ENCODE measurements at regions not wholly inside any gene's neighbourhood (a gene's known extent, or its start where the extent isn't known, plus 50 kb on each side); places are given as distances from the start of the nearest gene placed in this dataset.
A peak's percentile ranks its signal among the peaks of the same experiment; 100 is the strongest.

DNA sequence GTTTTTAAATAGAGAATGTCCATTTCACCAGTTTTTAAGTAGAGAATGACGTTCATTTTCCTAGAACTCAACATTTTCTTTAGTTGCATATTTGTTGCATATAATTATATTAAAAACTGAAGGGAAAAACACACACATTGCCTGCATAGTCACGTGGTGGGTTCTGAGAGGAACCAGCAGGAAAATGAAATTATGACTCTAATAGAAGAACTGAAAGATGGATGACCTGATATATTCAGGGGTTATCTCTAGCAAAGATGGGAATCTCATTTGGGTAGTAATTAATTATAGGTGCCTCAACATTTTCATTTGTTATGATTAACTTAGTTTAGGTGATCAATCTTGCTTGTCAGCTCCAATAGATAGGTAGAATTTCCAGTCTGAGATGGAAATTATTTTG is 288.3 kb downstream of the TRIB2 start (continued):
- TF ChIP-seq ZNF766 (CRISPR knock-in tag; conservative IDR thresholded peaks at IDR 0.05) (no peak), ZNF586 (CRISPR knock-in tag; conservative IDR thresholded peaks at IDR 0.05) (no peak)
- TF ChIP-seq, protein P1, sequence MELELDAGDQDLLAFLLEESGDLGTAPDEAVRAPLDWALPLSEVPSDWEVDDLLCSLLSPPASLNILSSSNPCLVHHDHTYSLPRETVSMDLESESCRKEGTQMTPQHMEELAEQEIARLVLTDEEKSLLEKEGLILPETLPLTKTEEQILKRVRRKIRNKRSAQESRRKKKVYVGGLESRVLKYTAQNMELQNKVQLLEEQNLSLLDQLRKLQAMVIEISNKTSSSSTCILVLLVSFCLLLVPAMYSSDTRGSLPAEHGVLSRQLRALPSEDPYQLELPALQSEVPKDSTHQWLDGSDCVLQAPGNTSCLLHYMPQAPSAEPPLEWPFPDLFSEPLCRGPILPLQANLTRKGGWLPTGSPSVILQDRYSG (tag; conservative IDR thresholded peaks at IDR 0.05; ENCODE audit: low read depth), result no peak

DNA sequence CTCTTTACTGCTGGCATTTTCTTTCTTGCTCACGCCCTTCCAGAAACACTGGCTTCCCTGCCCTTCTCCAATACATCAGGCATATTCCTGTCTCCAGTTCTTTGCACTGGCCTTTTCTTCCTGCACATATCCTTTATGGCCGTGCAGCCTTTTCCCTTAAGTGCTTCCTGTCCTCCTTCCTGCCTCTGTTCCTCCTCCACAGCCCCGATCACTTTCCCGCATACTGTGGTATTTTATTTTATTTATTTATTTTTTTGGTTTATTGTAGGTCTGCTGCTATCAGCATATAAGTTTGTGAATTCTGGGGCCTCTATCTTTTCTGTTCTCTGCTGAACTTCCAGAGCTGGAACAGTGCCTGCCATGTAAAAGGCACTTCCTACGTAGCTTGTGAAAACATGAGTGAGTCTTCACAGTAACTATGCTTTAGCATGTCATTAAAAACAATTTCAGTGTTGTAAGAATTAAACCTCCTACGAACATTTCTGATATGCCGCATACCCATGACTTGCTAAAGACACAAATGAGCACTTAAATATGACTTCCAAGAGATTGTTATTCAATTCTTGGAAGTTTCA is 289.1 kb downstream of the TRIB2 start:
- FAIRE-seq (no peak), ATAC-seq (no peak), DNase-seq (ENCODE audit: extremely low read depth in 1 of 4, low spot score in 3 of 4) (no peak)
- H3K79me2 ChIP-seq (ENCODE audit: control insufficient read depth, insufficient read depth, low read length), result no peaks in the 10 kb centered on the region
- H3K9me3 ChIP-seq (replicated peaks; ENCODE audit: control insufficient read depth, insufficient read depth, low read depth, low read length), result no peaks in the 10 kb centered on the region
- in situ Hi-C loops (cut with MboI), result loop anchor here (25.0 kb wide), 1 partner anchor 269 kb away; no protein-coding TSS in a partner anchor
- H3K36me3 ChIP-seq (ENCODE audit: control insufficient read depth, insufficient read depth, low read length), result no peaks in the 10 kb centered on the region
- H3K4me2 ChIP-seq (ENCODE audit: insufficient read depth, low read length), result no peak overlapping the region
- H3K9me1 ChIP-seq (ENCODE audit: control insufficient read depth, insufficient read depth, low read length), result no peaks in the 10 kb centered on the region
- H3K4me1 ChIP-seq (replicated peaks in 1 of 2; ENCODE audit: control insufficient read depth in 2 of 2, insufficient read depth in 2 of 2, low read length in 2 of 2), result peaks cover 0 to 2% of the 10 kb centered on the region in 2 experiments; a peak in 1 of 5 replicates
- H4K20me1 ChIP-seq (replicated peaks; ENCODE audit: control insufficient read depth, insufficient read depth, low read length), result no peaks in the 10 kb centered on the region
- peaks cover 0 to 5% of the 10 kb centered on the region in 2 experiments; a peak in 1 of 5 replicates for H3K27me3 ChIP-seq (ENCODE audit: control insufficient read depth in 2 of 2, insufficient read depth in 2 of 2, low read length in 2 of 2)
- no peak overlapping the region for H3K4me3 ChIP-seq
- BruUV-seq (replicated peaks), result no TSS peak
- ChIA-PET POLR2A (interaction anchor here (0.6 kb wide), 1 partner anchor 262 kb away, joined by 3 read pairs; no protein-coding TSS in a partner anchor), CTCF (ENCODE audit: low intra/inter-chr PET ratio) (interaction anchor here (4.1 kb wide), 1 partner anchor 1177 kb away, joined by 35 read pairs; no protein-coding TSS in a partner anchor)
- peak overlapping the region; percentile 16; the same call in 1 of the 2 replicates for H2AFZ ChIP-seq (ENCODE audit: low read depth, low read length)
- no peak overlapping the region for H3K27ac ChIP-seq (ENCODE audit: extremely low read depth, low read depth, low read length)
- TF ChIP-seq CHD1 (IDR thresholded peaks at IDR 0.05; ENCODE audit: low read length), result no peak
- TF ChIP-seq TAF7 (tag; IDR thresholded peaks at IDR 0.05), result no peak
- TF ChIP-seq RBFOX2 (IDR thresholded peaks at IDR 0.05; ENCODE audit: low read depth, low read length), result no peak
- TF ChIP-seq, protein P2, sequence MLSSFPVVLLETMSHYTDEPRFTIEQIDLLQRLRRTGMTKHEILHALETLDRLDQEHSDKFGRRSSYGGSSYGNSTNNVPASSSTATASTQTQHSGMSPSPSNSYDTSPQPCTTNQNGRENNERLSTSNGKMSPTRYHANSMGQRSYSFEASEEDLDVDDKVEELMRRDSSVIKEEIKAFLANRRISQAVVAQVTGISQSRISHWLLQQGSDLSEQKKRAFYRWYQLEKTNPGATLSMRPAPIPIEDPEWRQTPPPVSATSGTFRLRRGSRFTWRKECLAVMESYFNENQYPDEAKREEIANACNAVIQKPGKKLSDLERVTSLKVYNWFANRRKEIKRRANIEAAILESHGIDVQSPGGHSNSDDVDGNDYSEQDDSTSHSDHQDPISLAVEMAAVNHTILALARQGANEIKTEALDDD (IDR thresholded peaks at IDR 0.05), result no peak
- TF ChIP-seq PHTF2 (CRISPR knock-in tag; IDR thresholded peaks at IDR 0.05), result no peak
- TF ChIP-seq ELF4 (CRISPR knock-in tag; IDR thresholded peaks at IDR 0.05), result no peak
- TF ChIP-seq RNF2 (IDR thresholded peaks at IDR 0.05), result no peak
- intact Hi-C loops (cut with micrococcal nuclease), result loop anchor here (2.0 to 10.0 kb wide), 5 partner anchors 75 to 1051 kb away; no protein-coding TSS in a partner anchor
- H3K9ac ChIP-seq (ENCODE audit: insufficient read depth in 1 of 2, low read depth in 2 of 2, low read length in 2 of 2), result no peak overlapping the region
- WGBS (ENCODE audit: insufficient coverage, low coverage, missing lambda C conversion rate), result 60% methylated on average over 7 of the region's 7 CpGs
